GM19395 (cell line): ENCODE measurements at regions not wholly inside any gene's neighbourhood (a gene's known extent, or its start where the extent isn't known, plus 50 kb on each side); places are given as distances from the start of the nearest gene placed in this dataset.

ENCODE experiments used
- ATAC-seq: cut with Tn5 transposase; IDR thresholded peaks from one replicate; pipeline ENCODE4 v1.9.1; 2021; ENCODE audit warnings: mild to moderate bottlenecking, moderate library complexity; ENCODE audit not compliant: unreplicated experiment

- ATAC-seq, result no peak
These were observed 216.0 kb downstream of the PMP22 start for GRCh38 chr17:15048933-15049794.

GRCh38 chr17:15048381-15048780 lies 216.7 kb downstream of the PMP22 start:
- ATAC-seq, result no peak

- no peak for ATAC-seq
These were observed 222.8 kb downstream of the PMP22 start for GRCh38 chr17:15042311-15042710.

GRCh38 chr17:15039366-15039765 lies 225.8 kb downstream of the PMP22 start:
- no peak for ATAC-seq

GRCh38 chr17:15038656-15039055 lies 226.5 kb downstream of the PMP22 start:
- ATAC-seq, result no peak

GRCh38 chr17:15036238-15036637 lies 228.9 kb downstream of the PMP22 start:
- no peak for ATAC-seq

- ATAC-seq, result no peak
These were observed 233.2 kb downstream of the PMP22 start for GRCh38 chr17:15031975-15032374.

GRCh38 chr17:15029469-15029868 lies 235.7 kb downstream of the PMP22 start:
- no peak for ATAC-seq

- ATAC-seq, result no peak
These were observed 237.3 kb downstream of the PMP22 start for GRCh38 chr17:15027853-15028252.

GRCh38 chr17:15026088-15026487 lies 239.0 kb downstream of the PMP22 start:
- ATAC-seq, result no peak

GRCh38 chr17:15023589-15024336 lies 241.4 kb downstream of the PMP22 start:
- ATAC-seq, result no peak

- no peak for ATAC-seq
These were observed 246.0 kb downstream of the PMP22 start for GRCh38 chr17:15019158-15019557.

- ATAC-seq, result no peak
These were observed 252.7 kb downstream of the PMP22 start for GRCh38 chr17:15012351-15012980.

GRCh38 chr17:15009087-15009486 lies 256.0 kb downstream of the PMP22 start:
- ATAC-seq, result no peak

- no peak for ATAC-seq
These were observed 258.0 kb downstream of the PMP22 start for GRCh38 chr17:15007147-15007553.

GRCh38 chr17:15006421-15007128 lies 258.6 kb downstream of the PMP22 start:
- ATAC-seq, result no peak

- ATAC-seq, result no peak
These were observed 264.5 kb downstream of the PMP22 start for GRCh38 chr17:15000661-15001060.

- no peak for ATAC-seq
These were observed 267.8 kb downstream of the PMP22 start for GRCh38 chr17:14997290-14997689.

GRCh38 chr17:14986127-14986526 lies 279.0 kb downstream of the PMP22 start:
- ATAC-seq, result no peak

GRCh38 chr17:14972844-14973243 lies 292.3 kb downstream of the PMP22 start:
- no peak for ATAC-seq

- ATAC-seq, result no peak
These were observed 294.1 kb downstream of the PMP22 start for GRCh38 chr17:14971054-14971453.
